Suprapubic skin (tissue), 4 donors: ENCODE measurements at regions not wholly inside any gene's neighbourhood (a gene's known extent, or its start where the extent isn't known, plus 50 kb on each side); places are given as distances from the start of the nearest gene placed in this dataset.

Experiments used
- POLR2A ChIP-seq, 2 donors: fragments of 450-650 bp; IDR thresholded peaks; one replicate each; pipeline ENCODE4 v1.6.1; 2017; ENCODE audit warnings: antibody characterized with exemption in 2 of 2, mild to moderate bottlenecking in 2 of 2, moderate library complexity in 2 of 2
- POLR2AphosphoS5 ChIP-seq, 3 donors: sonication (generic); formaldehyde crosslinking; IDR thresholded peaks; one replicate each; pipeline ENCODE4 v1.6.1; 2017; ENCODE audit warnings: antibody characterized with exemption in 3 of 3
- TF ChIP-seq, protein P1 (sequence below), 2 donors: fragments of 200-600 bp in 1 of 2; fragments of 450-650 bp in 1 of 2; sonication (generic) in 1 of 2; IDR thresholded peaks; one replicate each; pipeline ENCODE4 v1.5.1; 2016 to 2019; ENCODE audit warnings: antibody characterized with exemption in 2 of 2, mild to moderate bottlenecking in 1 of 2, moderate library complexity in 1 of 2

DNA sequence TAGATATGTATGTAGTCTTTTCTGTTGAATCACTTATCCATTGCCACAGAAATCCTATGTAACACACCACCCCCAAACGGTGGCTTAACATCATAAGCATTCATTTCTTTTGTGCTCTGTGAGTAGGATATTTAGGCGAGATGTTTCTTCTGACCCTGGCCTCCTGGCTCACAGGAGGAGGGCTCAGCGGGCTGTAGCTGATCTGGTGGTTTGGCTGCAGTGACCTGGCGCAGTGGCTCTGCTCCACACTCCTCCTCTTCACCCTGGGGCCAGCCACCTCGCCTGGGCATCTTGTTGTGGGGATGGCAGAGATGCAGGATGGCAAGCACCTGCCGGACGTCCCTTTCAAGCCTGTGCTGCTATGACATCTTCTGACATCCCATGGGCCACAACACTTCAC lies 147.1 kb upstream of the IRS2 start:
- TF ChIP-seq, protein P1, sequence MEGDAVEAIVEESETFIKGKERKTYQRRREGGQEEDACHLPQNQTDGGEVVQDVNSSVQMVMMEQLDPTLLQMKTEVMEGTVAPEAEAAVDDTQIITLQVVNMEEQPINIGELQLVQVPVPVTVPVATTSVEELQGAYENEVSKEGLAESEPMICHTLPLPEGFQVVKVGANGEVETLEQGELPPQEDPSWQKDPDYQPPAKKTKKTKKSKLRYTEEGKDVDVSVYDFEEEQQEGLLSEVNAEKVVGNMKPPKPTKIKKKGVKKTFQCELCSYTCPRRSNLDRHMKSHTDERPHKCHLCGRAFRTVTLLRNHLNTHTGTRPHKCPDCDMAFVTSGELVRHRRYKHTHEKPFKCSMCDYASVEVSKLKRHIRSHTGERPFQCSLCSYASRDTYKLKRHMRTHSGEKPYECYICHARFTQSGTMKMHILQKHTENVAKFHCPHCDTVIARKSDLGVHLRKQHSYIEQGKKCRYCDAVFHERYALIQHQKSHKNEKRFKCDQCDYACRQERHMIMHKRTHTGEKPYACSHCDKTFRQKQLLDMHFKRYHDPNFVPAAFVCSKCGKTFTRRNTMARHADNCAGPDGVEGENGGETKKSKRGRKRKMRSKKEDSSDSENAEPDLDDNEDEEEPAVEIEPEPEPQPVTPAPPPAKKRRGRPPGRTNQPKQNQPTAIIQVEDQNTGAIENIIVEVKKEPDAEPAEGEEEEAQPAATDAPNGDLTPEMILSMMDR (IDR thresholded peaks at IDR 0.05), result no peak
- TF ChIP-seq POLR2AphosphoS5 (IDR thresholded peaks at IDR 0.05) (no peak), POLR2A (IDR thresholded peaks at IDR 0.05) (no peak)
